NB4 (cell line): ENCODE measurements at regions not wholly inside any gene's neighbourhood (a gene's known extent, or its start where the extent isn't known, plus 50 kb on each side); places are given as distances from the start of the nearest gene placed in this dataset.

Source experiments
- DNase-seq: peaks from one replicate; pipeline ENCODE4 v3.0.0; 2010; ENCODE audit warnings: low read depth
- H3K4me3 ChIP-seq: one replicate; pipeline ENCODE4 v1.5.1; 2011; ENCODE audit warnings: mild to moderate bottlenecking, low read depth, low read length, moderate library complexity
- MYC ChIP-seq: IDR thresholded peaks from 2 replicates; pipeline ENCODE4 v1.6.1; 2011; ENCODE audit warnings: low read depth, low read length
- POLR2A ChIP-seq: IDR thresholded peaks from 2 replicates; pipeline ENCODE4 v1.6.1; 2011; ENCODE audit warnings: mild to moderate bottlenecking; ENCODE audit not compliant: insufficient read length; ENCODE audit errors: extremely low read depth
- TF ChIP-seq, protein P1 (sequence below): IDR thresholded peaks from one replicate; pipeline ENCODE4 v1.5.1; 2012; ENCODE audit warnings: low read depth, low read length
- TF ChIP-seq, protein P2 (sequence below): IDR thresholded peaks from 2 replicates; pipeline ENCODE4 v1.6.1; 2011; ENCODE audit warnings: low read depth, low read length

DNA sequence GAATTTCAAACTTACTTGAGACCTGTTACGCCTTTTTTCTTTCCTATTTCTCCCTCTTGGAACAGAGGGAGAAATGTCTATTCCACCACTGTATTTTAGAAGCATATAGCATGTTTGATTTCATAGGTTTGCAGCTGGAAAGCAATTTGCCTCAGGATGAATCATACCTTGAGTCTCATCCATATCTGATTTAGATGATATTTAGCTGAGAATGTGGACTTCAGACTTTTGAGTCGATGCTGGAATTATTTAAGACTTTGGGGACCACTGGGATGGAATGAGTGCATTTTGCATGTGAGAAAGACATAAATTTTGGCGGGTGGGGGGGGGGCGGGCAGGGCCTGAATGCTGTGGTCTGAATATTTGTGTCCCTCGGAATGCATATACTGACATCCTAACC is 67.3 kb upstream of the FOXN2 start:
- TF ChIP-seq POLR2A (no peak), MYC (no peak)
- TF ChIP-seq, protein P1, sequence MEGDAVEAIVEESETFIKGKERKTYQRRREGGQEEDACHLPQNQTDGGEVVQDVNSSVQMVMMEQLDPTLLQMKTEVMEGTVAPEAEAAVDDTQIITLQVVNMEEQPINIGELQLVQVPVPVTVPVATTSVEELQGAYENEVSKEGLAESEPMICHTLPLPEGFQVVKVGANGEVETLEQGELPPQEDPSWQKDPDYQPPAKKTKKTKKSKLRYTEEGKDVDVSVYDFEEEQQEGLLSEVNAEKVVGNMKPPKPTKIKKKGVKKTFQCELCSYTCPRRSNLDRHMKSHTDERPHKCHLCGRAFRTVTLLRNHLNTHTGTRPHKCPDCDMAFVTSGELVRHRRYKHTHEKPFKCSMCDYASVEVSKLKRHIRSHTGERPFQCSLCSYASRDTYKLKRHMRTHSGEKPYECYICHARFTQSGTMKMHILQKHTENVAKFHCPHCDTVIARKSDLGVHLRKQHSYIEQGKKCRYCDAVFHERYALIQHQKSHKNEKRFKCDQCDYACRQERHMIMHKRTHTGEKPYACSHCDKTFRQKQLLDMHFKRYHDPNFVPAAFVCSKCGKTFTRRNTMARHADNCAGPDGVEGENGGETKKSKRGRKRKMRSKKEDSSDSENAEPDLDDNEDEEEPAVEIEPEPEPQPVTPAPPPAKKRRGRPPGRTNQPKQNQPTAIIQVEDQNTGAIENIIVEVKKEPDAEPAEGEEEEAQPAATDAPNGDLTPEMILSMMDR, result no peak
- TF ChIP-seq, protein P2, sequence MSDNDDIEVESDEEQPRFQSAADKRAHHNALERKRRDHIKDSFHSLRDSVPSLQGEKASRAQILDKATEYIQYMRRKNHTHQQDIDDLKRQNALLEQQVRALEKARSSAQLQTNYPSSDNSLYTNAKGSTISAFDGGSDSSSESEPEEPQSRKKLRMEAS, result no peak
- no peak for DNase-seq

GRCh38 chr2:48248251-48248933 is 66.1 kb upstream of the FOXN2 start:
- TF ChIP-seq MYC, result no peak
- TF ChIP-seq, protein P2, result no peak
- no peak for TF ChIP-seq POLR2A
- TF ChIP-seq, protein P1, result no peak
- no peak overlapping the region for H3K4me3 ChIP-seq
- peak; percentile 29 for DNase-seq

More for the DNA sequence above, 67.3 kb upstream of the FOXN2 start:
- no peak overlapping the region for H3K4me3 ChIP-seq

DNA sequence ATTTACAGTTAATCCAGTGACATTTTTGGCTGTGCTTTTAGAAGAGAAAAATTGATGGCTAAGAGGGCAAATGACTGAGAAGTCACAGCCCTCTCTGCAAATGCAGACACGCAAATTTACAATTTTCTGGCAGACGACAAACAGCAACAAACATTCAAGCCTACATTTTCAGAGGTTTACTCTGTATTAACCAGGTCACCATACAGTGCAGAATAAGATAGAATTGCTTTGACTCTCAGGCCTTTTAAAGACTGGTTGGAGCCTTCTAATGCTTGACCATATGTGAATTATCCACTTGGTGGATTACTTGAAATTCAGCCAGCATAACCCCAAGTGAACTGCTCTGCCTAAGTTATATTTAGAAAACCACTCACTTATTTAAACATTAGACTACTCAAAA is 65.5 kb upstream of the FOXN2 start:
- DNase-seq, result no peak
- H3K4me3 ChIP-seq, result no peak overlapping the region
- TF ChIP-seq, protein P2, result no peak

GRCh38 chr2:48249631-48250473 is 64.6 kb upstream of the FOXN2 start:
- no peak for TF ChIP-seq MYC
- TF ChIP-seq, protein P1, result no peak
- TF ChIP-seq, protein P2, result no peak
- peak overlapping the region; percentile 43 for H3K4me3 ChIP-seq
- peak; percentile 95 for DNase-seq

- peak overlapping the region; percentile 30 for H3K4me3 ChIP-seq
- DNase-seq, result peak; percentile 23
- TF ChIP-seq MYC (no peak), POLR2A (no peak)
- TF ChIP-seq, protein P2, result no peak
- TF ChIP-seq, protein P1, result no peak
Measured at GRCh38 chr2:48250474-48250844, 64.0 kb upstream of the FOXN2 start.

GRCh38 chr2:48250943-48251342 is 63.5 kb upstream of the FOXN2 start:
- peak overlapping the region; percentile 30 for H3K4me3 ChIP-seq
- DNase-seq, result peak; percentile 93
- TF ChIP-seq POLR2A (no peak), MYC (no peak)
- TF ChIP-seq, protein P2, result no peak
- TF ChIP-seq, protein P1, result no peak
